ENCODE measurements at regions not wholly inside any gene's neighbourhood (a gene's known extent, or its start where the extent isn't known, plus 50 kb on each side); places are given as distances from the start of the nearest gene placed in this dataset.

DNA sequence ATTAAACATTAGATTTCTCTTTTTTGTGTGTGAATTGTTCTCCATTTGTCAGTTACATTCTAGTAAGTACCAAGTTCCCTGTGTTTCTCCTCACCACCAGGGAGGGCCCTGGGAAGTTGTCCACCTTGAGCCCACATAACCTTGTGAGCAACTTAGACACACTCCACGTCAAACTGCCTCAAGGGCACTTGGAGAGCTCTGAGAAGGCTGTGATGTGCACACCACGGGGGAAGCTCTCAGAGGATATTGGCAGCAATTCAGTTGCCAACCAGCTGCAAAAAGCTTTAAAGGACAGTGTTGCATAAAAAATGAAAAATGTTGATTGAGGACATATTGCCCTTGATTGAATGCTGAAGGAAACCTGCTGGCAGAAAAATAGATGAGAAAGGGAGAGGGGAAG is 743.6 kb downstream of the RNF144A start:
- TF ChIP-seq POLR2AphosphoS5 (IDR thresholded peaks at IDR 0.05; ENCODE audit: low read depth, low read length): no peak
- TF ChIP-seq, protein P1, sequence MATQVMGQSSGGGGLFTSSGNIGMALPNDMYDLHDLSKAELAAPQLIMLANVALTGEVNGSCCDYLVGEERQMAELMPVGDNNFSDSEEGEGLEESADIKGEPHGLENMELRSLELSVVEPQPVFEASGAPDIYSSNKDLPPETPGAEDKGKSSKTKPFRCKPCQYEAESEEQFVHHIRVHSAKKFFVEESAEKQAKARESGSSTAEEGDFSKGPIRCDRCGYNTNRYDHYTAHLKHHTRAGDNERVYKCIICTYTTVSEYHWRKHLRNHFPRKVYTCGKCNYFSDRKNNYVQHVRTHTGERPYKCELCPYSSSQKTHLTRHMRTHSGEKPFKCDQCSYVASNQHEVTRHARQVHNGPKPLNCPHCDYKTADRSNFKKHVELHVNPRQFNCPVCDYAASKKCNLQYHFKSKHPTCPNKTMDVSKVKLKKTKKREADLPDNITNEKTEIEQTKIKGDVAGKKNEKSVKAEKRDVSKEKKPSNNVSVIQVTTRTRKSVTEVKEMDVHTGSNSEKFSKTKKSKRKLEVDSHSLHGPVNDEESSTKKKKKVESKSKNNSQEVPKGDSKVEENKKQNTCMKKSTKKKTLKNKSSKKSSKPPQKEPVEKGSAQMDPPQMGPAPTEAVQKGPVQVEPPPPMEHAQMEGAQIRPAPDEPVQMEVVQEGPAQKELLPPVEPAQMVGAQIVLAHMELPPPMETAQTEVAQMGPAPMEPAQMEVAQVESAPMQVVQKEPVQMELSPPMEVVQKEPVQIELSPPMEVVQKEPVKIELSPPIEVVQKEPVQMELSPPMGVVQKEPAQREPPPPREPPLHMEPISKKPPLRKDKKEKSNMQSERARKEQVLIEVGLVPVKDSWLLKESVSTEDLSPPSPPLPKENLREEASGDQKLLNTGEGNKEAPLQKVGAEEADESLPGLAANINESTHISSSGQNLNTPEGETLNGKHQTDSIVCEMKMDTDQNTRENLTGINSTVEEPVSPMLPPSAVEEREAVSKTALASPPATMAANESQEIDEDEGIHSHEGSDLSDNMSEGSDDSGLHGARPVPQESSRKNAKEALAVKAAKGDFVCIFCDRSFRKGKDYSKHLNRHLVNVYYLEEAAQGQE (IDR thresholded peaks at IDR 0.05; ENCODE audit: insufficient read depth in 1 of 2, low read depth in 2 of 2, low read length in 2 of 2): no peak
